Activated T-helper 17 cell treated with anti-CD3 and anti-CD28 coated beads, Interleukin-2, amount 50 U/mL, for 72 hours (primary cell): ENCODE measurements at regions not wholly inside any gene's neighbourhood (a gene's known extent, or its start where the extent isn't known, plus 50 kb on each side); places are given as distances from the start of the nearest gene placed in this dataset.
"Not testable (repeated sequence)": the region's sequence is repeated elsewhere in the genome, so short reads cannot be mapped to it uniquely, and the experiment has no call there.

ENCODE experiments used
- ATAC-seq: fragments of 150-1000 bp; cut with Tn5 transposase; replicated peaks from 2 replicates; pipeline ENCODE4 v1.10.0; 2021; ENCODE audit warnings: mild to moderate bottlenecking, moderate library complexity
- H3K27ac Mint-ChIP-seq: one replicate; pipeline ENCODE4 v1.8.0; 2022; ENCODE audit warnings: mixed read lengths
- H3K27me3 Mint-ChIP-seq: one replicate; pipeline ENCODE4 v1.8.0; 2022; ENCODE audit warnings: mixed read lengths
- H3K36me3 Mint-ChIP-seq: one replicate; pipeline ENCODE4 v1.8.0; 2022; ENCODE audit warnings: low read depth, mild to moderate bottlenecking, mixed read lengths
- H3K4me1 Mint-ChIP-seq: one replicate; pipeline ENCODE4 v1.8.0; 2022; ENCODE audit warnings: mixed read lengths
- H3K4me3 Mint-ChIP-seq: one replicate; pipeline ENCODE4 v1.8.0; 2022; ENCODE audit warnings: mild to moderate bottlenecking, mixed read lengths
- H3K9me3 Mint-ChIP-seq: one replicate; pipeline ENCODE4 v1.8.0; 2022; ENCODE audit warnings: mixed read lengths

DNA sequence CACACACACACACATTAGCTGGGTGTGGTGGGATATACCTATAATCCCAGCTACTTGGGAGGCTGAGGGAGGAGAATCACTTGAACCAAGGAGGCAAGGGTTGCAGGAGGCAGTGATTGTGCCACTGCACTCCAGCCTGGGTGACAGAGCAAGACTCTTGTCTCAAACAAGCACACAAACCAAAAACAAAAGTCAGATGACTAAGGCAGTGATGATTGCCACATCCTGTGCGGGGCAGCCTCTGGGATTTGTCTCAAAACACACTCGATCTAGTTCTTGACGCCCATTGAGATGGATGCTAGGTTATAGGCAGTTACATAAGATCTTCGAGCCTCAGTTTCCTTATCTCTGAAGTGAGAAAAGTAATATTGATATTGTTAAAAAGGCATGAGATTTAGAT is 57.8 kb upstream of the NBPF8 start:
- peak overlapping the region; percentile 60 for H3K4me3 Mint-ChIP-seq
- H3K4me1 Mint-ChIP-seq, H3K36me3 Mint-ChIP-seq, H3K27ac Mint-ChIP-seq, H3K27me3 Mint-ChIP-seq, H3K9me3 Mint-ChIP-seq: not testable (repeated sequence)
- peak; percentile 77 for ATAC-seq

DNA sequence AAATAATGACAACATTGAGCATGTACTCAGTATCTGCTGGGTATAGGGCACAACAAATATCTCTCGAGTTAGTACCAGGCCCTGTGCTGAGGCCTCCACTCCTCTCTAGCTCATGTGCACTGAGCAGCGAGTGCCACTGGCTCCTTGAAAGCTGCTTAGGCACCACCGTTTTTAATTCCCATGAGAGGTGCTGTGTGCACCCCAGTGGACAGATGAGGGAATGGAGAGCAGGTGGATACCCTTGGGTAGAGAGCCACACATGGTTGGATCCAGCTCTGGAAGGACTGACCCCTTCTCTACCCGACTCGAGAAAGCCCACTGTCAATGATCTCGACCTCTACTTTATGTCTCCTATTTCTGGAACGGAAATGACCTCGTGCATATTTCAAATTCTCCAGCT is 58.7 kb upstream of the NBPF8 start:
- not testable (repeated sequence) for H3K4me1 Mint-ChIP-seq, H3K27ac Mint-ChIP-seq, H3K9me3 Mint-ChIP-seq, H3K4me3 Mint-ChIP-seq, H3K36me3 Mint-ChIP-seq, H3K27me3 Mint-ChIP-seq, ATAC-seq

DNA sequence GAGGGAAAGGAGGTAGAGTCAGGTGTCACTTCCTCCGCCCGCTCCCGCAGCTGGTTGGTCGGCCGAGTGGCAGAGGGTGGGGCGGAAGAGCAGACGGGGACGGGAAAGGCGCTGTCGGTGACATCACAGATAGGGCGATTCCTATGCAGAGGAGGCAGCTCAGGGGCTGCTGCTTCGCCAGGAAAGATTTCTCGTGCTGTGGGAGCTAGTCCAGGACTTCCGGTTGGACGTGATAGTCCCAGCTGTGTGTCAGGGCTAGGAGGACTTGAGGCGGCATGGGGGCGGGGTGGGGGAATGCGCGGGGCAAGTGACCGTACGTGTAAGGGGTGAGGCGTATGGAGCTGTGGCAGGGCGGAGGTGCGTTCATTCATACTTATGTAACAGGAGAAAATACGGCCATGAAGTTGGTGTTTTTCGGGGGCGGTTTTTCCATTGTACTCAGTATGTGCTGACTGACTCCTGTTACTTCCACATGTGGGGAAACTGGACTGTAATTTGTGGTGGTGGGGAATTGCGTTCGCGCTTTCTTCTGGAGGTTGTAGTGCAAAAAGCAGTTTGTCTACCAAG is 60.1 kb upstream of the NBPF8 start:
- H3K36me3 Mint-ChIP-seq, H3K27me3 Mint-ChIP-seq, H3K4me1 Mint-ChIP-seq, H3K9me3 Mint-ChIP-seq: not testable (repeated sequence)
- ATAC-seq = peak; percentile 88
- peak overlapping the region; percentile 94 for H3K27ac Mint-ChIP-seq
- peak overlapping the region; percentile 78 for H3K4me3 Mint-ChIP-seq

DNA sequence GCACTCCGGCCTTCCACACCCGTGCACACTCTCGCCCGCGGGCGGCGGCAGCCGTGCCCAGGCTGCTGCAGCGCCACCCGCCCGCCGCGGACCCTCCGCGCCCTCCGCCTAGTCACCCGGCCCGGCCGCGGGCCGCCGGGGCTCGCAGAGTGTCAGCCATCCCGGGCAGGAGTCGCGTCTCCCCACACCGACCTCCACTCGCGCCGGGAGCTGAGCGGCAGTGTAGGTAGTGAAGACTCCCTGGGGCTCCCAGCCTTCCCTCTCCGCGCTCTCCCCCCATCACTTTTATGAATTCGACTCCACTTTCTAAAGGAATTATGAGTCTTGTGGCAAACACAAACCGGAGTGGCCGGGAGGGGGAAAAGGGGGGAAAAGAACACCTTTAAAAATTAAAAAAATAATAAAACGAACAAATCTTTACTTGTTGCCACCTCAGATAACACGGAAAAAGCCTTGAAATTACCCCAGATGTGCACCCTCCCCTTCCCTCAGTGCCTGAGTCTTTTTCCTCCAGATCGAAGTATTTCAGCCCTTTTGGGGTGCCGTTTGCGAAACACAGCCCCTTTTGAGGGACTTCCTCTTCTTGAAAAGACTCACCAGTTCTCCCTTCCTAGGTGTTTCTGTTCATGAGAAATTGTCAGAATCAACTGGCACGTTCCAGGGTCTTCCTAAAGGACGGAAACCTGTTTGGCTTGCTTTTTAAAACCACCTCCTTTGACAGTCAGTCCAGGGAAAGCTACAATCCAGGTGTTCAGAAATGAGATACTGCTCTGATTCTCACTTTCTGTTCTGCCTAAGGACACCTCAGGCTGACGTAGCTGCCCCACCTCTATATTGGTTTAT is 72.4 kb upstream of the NBPF8 start:
- H3K9me3 Mint-ChIP-seq, ATAC-seq, H3K36me3 Mint-ChIP-seq, H3K4me1 Mint-ChIP-seq, H3K27me3 Mint-ChIP-seq, H3K27ac Mint-ChIP-seq: not testable (repeated sequence)
- peak overlapping the region; percentile 68 for H3K4me3 Mint-ChIP-seq

DNA sequence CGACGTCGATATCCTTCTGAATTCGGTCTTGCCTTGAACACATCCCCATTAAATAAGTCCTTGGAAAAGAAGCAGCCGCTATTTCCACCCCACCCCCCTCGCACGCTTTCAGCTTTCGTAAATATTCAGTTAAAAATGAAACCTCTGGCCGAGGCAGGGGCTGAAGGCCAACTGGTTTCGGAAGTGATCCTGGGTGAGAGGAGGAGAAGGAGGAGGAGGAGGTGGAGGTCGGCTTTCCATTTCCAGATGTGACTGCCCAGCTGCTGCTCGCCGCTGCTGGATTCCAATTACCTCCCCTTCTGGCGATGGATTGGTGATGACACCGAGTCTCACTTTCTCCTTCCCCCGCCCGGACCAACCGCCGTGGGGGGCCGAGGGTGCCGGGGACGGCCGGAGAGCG is 73.1 kb upstream of the NBPF8 start:
- H3K9me3 Mint-ChIP-seq, H3K27me3 Mint-ChIP-seq, H3K4me1 Mint-ChIP-seq, ATAC-seq, H3K36me3 Mint-ChIP-seq: not testable (repeated sequence)
- Mint-ChIP-seq H3K4me3 (peak overlapping the region; percentile 68), H3K27ac (peak overlapping the region; percentile 38)

DNA sequence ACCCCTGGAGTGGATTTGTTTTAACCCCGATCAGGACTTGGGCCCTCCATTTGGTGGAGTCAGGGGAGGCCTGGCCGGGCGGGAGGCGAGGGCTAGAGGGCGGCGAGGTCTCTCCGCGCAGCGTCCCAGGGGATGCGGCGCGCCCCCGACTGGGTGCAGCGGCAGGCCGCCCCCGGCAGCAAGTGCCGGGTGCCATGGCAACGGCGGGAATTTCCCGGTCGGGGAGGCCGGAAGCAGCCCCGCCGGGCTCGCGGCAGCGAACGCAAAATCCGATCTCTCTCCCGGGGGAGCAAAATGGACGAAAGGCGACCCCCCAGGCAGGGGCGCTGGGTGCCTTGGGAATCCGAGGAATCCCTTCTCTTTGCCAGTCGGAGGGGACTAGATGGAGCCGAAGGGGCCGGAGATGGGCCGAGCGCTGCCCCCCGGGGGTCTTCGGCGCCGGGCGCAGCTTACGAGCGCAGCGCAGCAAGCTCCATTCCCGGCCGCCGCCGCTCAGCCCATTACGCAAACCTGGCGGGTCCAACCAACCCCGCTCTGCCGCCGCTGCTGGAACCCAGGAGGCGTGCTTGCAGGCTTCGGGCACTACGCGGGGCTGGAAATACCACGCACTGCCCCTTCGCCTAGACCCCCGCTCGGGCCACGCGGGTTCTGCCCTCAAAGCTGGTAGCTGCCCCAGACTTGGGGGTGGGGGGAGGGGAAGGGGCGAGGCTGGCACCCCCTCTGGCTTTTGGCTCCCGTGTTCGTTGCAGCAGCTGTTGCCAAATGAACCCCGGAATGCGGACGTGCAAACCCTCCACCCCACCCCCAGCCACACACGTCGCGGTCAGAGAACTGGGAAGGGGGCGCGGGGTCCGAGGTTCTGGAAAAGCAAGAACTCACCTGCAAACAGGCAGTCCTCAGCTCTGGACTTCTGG is 73.7 kb upstream of the NBPF8 start:
- not testable (repeated sequence) for ATAC-seq, H3K4me1 Mint-ChIP-seq, H3K9me3 Mint-ChIP-seq, H3K36me3 Mint-ChIP-seq, H3K27me3 Mint-ChIP-seq
- peak overlapping the region; percentile 68 for H3K4me3 Mint-ChIP-seq
- peak overlapping the region; percentile 38 for H3K27ac Mint-ChIP-seq

DNA sequence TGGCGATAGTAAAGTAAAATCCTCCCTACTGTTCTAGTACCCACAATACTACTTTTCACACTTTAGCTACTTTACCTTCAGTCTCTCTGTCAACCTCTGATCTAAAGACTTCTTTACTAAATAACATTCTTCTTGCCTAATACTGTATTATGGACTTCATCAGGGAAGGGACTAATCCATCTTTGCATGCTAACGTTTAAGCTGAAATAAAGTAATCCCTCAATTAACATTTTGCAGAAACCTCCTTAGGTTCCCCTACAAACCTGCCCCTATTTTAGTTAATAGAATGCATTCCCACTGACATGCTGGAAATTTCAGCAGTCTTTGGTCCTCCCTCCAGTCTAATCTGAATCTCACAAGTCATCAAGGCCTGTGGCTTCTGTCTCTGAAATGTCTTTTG is 99.1 kb upstream of the NBPF8 start:
- ATAC-seq, H3K9me3 Mint-ChIP-seq, H3K4me1 Mint-ChIP-seq, H3K36me3 Mint-ChIP-seq, H3K4me3 Mint-ChIP-seq, H3K27me3 Mint-ChIP-seq, H3K27ac Mint-ChIP-seq: not testable (repeated sequence)

DNA sequence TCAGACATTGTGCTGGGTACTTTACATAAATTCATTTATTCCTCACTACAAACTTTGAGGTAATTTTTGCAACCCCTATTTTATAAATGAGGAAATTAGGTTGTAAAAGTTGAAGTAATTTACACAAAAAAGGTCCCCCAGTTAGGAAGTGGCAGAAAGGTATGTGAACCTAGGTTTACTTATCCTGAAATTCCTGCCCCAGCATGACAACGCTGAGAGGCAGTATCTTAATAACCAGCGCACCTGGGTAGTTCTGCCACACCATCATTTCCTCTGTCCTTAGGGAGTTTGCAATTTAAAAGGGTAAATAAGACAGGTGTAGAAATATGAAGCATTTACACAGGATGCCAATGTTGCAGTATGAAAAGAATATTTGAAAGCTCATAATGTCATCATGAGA is 102.9 kb upstream of the NBPF8 start:
- ATAC-seq, H3K27ac Mint-ChIP-seq, H3K4me1 Mint-ChIP-seq, H3K4me3 Mint-ChIP-seq, H3K27me3 Mint-ChIP-seq, H3K36me3 Mint-ChIP-seq, H3K9me3 Mint-ChIP-seq: not testable (repeated sequence)

DNA sequence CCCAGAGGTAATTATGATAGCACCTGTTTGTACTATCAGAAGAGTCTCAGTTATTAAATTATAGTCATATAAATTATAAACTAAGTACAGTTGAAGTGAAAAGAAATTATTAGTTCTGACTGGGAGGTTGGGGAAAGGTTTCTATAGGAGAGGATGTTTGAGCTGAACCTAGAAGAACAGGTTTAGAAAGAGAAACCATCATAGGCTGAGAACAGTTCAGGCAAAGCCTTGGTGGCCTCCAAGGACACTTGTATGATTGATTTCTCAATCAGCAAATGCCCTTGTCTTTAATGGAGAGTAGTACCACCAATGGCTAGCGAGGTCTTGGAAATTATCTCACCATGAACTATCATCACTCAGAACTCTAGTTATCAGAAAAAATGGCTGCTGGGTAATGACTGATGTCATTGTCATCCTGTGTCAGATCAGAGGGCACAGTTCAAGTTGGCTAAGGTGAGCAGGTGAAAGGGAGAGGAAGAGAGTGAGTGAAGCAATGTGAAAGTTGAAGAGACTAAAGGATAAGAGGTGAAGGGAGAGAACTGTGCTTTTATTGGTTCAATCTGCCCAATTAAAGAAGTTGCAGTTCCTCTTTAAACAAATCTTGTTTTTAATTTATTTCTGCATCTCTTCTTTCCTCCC is 105.8 kb upstream of the NBPF8 start:
- not testable (repeated sequence) for H3K36me3 Mint-ChIP-seq, H3K4me3 Mint-ChIP-seq, H3K27ac Mint-ChIP-seq, H3K9me3 Mint-ChIP-seq, ATAC-seq, H3K27me3 Mint-ChIP-seq, H3K4me1 Mint-ChIP-seq

DNA sequence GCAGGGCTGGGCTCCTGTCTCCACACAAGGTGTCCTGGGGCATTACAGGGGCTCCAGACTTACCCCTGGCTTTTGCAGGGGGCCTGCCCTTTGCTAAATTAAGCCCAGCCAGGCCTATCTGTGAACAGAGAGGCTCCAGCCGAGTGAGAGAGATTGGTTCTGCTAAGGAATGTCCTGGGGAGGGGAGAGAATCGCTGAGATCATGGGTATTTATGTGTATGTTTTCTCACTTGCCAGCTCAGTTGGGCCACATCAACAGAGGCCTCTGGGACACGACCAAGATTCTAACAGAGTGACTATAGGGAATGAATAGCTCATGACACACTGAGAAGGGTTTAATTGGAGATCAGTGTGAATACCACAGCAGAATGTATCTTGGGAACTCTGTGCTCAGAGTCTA is 109.8 kb upstream of the NBPF8 start:
- not testable (repeated sequence) for H3K36me3 Mint-ChIP-seq, H3K4me3 Mint-ChIP-seq, H3K27me3 Mint-ChIP-seq, H3K27ac Mint-ChIP-seq, H3K9me3 Mint-ChIP-seq, H3K4me1 Mint-ChIP-seq, ATAC-seq

DNA sequence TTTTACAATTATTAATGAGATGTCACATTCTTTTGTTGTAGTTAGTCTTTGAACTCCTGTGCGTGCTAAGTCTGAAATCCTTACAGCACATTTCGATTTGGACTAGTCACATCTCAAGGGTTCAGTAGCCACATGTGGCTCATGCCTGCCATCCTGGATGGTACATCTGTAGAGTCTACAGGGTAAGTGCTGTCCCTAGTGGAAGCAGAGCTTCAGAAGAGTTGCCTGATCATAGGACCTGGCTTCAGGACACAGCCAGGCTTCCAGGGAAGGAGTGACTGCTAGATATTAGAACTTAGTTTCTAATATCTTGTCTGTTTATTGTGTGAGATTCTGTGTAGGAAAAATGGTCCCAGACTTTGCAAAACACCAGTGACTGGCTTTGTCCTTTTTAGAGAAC is 110.5 kb upstream of the NBPF8 start:
- not testable (repeated sequence) for ATAC-seq, H3K4me3 Mint-ChIP-seq, H3K36me3 Mint-ChIP-seq, H3K4me1 Mint-ChIP-seq, H3K27me3 Mint-ChIP-seq, H3K27ac Mint-ChIP-seq, H3K9me3 Mint-ChIP-seq

DNA sequence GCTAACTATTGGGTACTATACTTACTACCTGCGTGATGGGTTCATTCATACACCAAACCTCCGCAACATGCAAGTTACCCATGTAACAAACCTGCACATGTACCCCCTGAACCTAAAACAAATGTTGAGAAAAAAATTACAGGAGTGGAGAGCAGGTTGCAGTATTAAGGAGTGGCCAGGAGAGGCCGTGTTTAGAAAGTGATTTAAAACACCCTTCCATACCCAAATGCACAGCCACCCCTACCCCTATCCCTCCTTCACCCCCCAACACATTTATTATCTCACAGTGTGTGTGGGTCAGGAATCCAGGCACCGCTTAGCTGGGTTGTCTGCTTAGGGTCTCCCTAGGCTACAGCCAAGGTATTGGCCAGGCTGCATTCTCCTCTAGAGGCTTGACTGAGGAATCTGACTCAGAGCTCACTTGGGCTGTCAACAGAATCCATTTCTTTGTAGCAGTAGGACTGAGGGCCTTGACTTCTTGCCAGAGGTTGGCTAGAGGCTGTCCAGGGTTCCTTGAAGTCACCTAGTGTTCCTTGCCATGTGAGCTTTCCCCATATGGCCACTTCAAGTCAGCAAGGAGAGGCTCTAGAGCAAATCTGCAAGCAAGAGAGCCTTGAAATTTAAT is 115.3 kb upstream of the NBPF8 start:
- ATAC-seq = not testable (repeated sequence)

DNA sequence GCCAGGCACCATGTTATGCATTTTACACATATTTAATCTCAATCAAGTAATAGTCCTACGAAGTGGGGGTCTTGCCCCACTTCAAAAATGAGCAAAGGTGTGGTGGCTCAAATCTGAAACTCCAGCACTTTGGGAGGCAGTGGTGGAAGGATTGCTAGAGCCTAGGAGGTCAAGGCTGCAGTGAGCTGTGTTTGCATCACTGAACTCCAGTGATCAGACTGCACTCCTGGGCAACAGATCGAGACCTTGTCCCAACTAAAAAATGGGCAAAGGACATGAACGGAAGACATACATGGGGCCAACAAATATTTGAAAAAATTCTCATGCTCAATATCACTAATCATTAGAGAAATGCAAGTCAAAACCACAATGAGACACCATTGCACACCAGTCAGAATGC is 116.3 kb upstream of the NBPF8 start:
- ATAC-seq, H3K4me1 Mint-ChIP-seq, H3K27ac Mint-ChIP-seq, H3K4me3 Mint-ChIP-seq, H3K36me3 Mint-ChIP-seq, H3K9me3 Mint-ChIP-seq, H3K27me3 Mint-ChIP-seq: not testable (repeated sequence)

More for the DNA sequence above, 115.3 kb upstream of the NBPF8 start:
- not testable (repeated sequence) for H3K4me3 Mint-ChIP-seq, H3K36me3 Mint-ChIP-seq, H3K27ac Mint-ChIP-seq, H3K27me3 Mint-ChIP-seq, H3K4me1 Mint-ChIP-seq, H3K9me3 Mint-ChIP-seq

DNA sequence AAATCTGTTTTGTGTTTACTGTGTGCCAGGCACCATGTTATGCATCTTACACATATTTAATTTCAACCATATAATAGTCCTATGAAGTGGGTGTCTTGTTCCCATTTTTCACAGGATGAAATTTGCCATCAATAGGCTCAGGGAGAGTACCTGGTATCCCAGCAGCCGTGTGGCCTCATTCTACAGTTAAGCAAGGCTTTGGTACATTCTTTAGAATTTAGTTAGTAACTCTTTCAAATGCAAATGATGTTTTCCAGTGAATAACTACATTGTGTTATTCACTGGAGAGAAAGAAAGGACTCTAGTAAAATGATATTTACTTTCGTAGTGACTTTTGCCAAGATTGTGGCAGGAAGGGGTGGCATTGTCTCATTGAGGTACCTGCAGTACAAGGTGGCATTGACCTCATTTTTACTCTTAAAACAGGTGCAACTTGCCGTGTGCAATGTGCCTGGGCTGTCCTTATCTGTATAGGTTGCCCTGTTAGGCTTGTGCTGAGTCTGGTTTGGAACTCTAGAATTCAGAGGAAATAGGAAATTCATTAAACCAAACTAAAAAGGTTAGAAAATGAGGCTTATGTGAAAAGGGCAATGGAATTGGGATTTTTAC is 117.4 kb upstream of the NBPF8 start:
- not testable (repeated sequence) for H3K27me3 Mint-ChIP-seq, H3K4me1 Mint-ChIP-seq, H3K4me3 Mint-ChIP-seq, ATAC-seq, H3K9me3 Mint-ChIP-seq, H3K27ac Mint-ChIP-seq, H3K36me3 Mint-ChIP-seq
